ENCODE measurements at regions not wholly inside any gene's neighbourhood (a gene's known extent, or its start where the extent isn't known, plus 50 kb on each side); places are given as distances from the start of the nearest gene placed in this dataset.

- H3K36me3 ChIP-seq (ENCODE audit: low read depth, missing control alignments): no peaks in the 10 kb centered on the region
- H3K4me3 ChIP-seq: no peak overlapping the region
- DNase-seq: no peak
- WGBS, 2 donors: 71 to 84% methylated on average over 1 of the region's 1 CpG
- peaks cover 5% of the 10 kb centered on the region for H3K4me1 ChIP-seq
- TF ChIP-seq POLR2A (IDR thresholded peaks at IDR 0.05): no peak
- TF ChIP-seq CTCF (IDR thresholded peaks at IDR 0.05): no peak
- no peaks in the 10 kb centered on the region for H3K9me3 ChIP-seq
- intact Hi-C loops (cut with DNase I; ENCODE audit: low total_unique reads): no loop called here
- H3K27me3 ChIP-seq: no peaks in the 10 kb centered on the region
- no peak overlapping the region for H3K27ac ChIP-seq
Measured at GRCh38 chr16:60041671-60042070, 1307.6 kb upstream of the GOT2 start.

GRCh38 chr16:60031740-60032139, 1297.6 kb upstream of the GOT2 start:
- H3K9me3 ChIP-seq: no peaks in the 10 kb centered on the region
- intact Hi-C loops (cut with DNase I; ENCODE audit: low total_unique reads): no loop called here
- H3K4me3 ChIP-seq: no peak overlapping the region
- H3K36me3 ChIP-seq (ENCODE audit: low read depth, missing control alignments): no peaks in the 10 kb centered on the region
- 92 to 93% methylated on average over 1 of the region's 1 CpG for WGBS, 2 donors
- DNase-seq: no peak
- no peaks in the 10 kb centered on the region for H3K27me3 ChIP-seq
- H3K27ac ChIP-seq: no peak overlapping the region
- no peak for TF ChIP-seq CTCF (IDR thresholded peaks at IDR 0.05)
- no peak for TF ChIP-seq POLR2A (IDR thresholded peaks at IDR 0.05)
- no peaks in the 10 kb centered on the region for H3K4me1 ChIP-seq

- no peaks in the 10 kb centered on the region for H3K36me3 ChIP-seq (ENCODE audit: low read depth, missing control alignments)
- no peaks in the 10 kb centered on the region for H3K9me3 ChIP-seq
- no peak overlapping the region for H3K4me3 ChIP-seq
- DNase-seq: no peak
- TF ChIP-seq POLR2A (IDR thresholded peaks at IDR 0.05): no peak
- no peak overlapping the region for H3K27ac ChIP-seq
- intact Hi-C loops (cut with DNase I; ENCODE audit: low total_unique reads): no loop called here
- no peaks in the 10 kb centered on the region for H3K4me1 ChIP-seq
- H3K27me3 ChIP-seq: no peaks in the 10 kb centered on the region
Measured at GRCh38 chr16:60027351-60027750, 1293.2 kb upstream of the GOT2 start.

GRCh38 chr16:60013076-60013475, 1279.0 kb upstream of the GOT2 start:
- Histone ChIP-seq H3K27ac (no peak overlapping the region), H3K27me3 (no peaks in the 10 kb centered on the region), H3K9me3 (no peaks in the 10 kb centered on the region), H3K4me3 (no peak overlapping the region), H3K4me1 (no peaks in the 10 kb centered on the region), H3K36me3 (ENCODE audit: low read depth, missing control alignments) (no peaks in the 10 kb centered on the region)
- TF ChIP-seq POLR2A (IDR thresholded peaks at IDR 0.05) (no peak), CTCF (IDR thresholded peaks at IDR 0.05) (no peak)
- intact Hi-C loops (cut with DNase I; ENCODE audit: low total_unique reads): no loop called here
- 66 to 85% methylated on average over 3 to 8 of the region's 8 CpGs for WGBS, 2 donors
- no peak for DNase-seq

GRCh38 chr16:60001523-60001922, 1267.4 kb upstream of the GOT2 start:
- Histone ChIP-seq H3K9me3 (no peaks in the 10 kb centered on the region), H3K36me3 (ENCODE audit: low read depth, missing control alignments) (no peaks in the 10 kb centered on the region), H3K4me1 (no peaks in the 10 kb centered on the region), H3K27ac (no peak overlapping the region), H3K27me3 (no peaks in the 10 kb centered on the region), H3K4me3 (no peak overlapping the region)
- 47 to 59% methylated on average over 3 of the region's 3 CpGs for WGBS, 2 donors
- TF ChIP-seq POLR2A (IDR thresholded peaks at IDR 0.05): no peak
- no peak for TF ChIP-seq CTCF (IDR thresholded peaks at IDR 0.05)
- intact Hi-C loops (cut with DNase I; ENCODE audit: low total_unique reads): no loop called here
- no peak for DNase-seq

Measured in testis (tissue), 2 donors.